HEK293 (cell line): ENCODE measurements at regions not wholly inside any gene's neighbourhood (a gene's known extent, or its start where the extent isn't known, plus 50 kb on each side); places are given as distances from the start of the nearest gene placed in this dataset.

ENCODE experiments used
- CTCF ChIA-PET: fragments of 350-600 bp; formaldehyde crosslinking; extraction: SDS; loops from one replicate; lab custom pipeline; 2021; ENCODE audit warnings: antibody characterized with exemption; lab: Yijun Ruan, JAX
- POLR2A ChIA-PET: fragments of 300-600 bp; formaldehyde crosslinking; extraction: SDS; loops from one replicate; lab custom pipeline; 2020; ENCODE audit warnings: antibody characterized with exemption, inconsistent platforms; lab: Yijun Ruan, JAX
- H3K27ac ChIP-seq: fragments of 200-500 bp; sonication (Bioruptor generic); 2 replicates; pipeline ENCODE4 v1.5.1; 2014; ENCODE audit warnings: low read depth, low read length, control low read depth, inconsistent platforms; ENCODE audit errors: extremely low read depth
- H3K36me3 ChIP-seq, 2 experiments: fragments of 200-500 bp in 1 of 2; sonication (Bioruptor generic) in 1 of 2; 1 replicate in 1 of 2; 2 replicates in 1 of 2; pipeline ENCODE4 v1.5.1; 2014 to 2017; ENCODE audit warnings: inconsistent platforms in 2 of 2, low read length in 2 of 2; ENCODE audit not compliant: control insufficient read depth in 2 of 2, insufficient read depth in 1 of 2
- H3K4me1 ChIP-seq: fragments of 200-500 bp; sonication (Bioruptor generic); 2 replicates; pipeline ENCODE4 v1.5.1; 2014; ENCODE audit warnings: mild to moderate bottlenecking, low read length, inconsistent platforms; ENCODE audit not compliant: control insufficient read depth, insufficient read depth
- H3K4me3 ChIP-seq: 2 replicates; pipeline ENCODE4 v1.5.1; 2011; ENCODE audit warnings: low read depth, mild to moderate bottlenecking, control low read depth, low read length, moderate library complexity
- H3K9me3 ChIP-seq: fragments of 200-500 bp; sonication (Bioruptor generic); 2 replicates; pipeline ENCODE4 v1.5.1; 2014; ENCODE audit warnings: low read depth, low read length, inconsistent platforms; ENCODE audit not compliant: control insufficient read depth, insufficient read depth
- ATF2 ChIP-seq: fragments of 450-650 bp; formaldehyde crosslinking; IDR thresholded peaks from 2 replicates; pipeline ENCODE4 v1.5.1; 2016; ENCODE audit warnings: missing biosample characterization, missing genetic modification characterization, low read depth
- KLF1 ChIP-seq: fragments of 450-650 bp; formaldehyde crosslinking; IDR thresholded peaks from 2 replicates; pipeline ENCODE4 v1.5.1; 2016; ENCODE audit warnings: missing biosample characterization, missing genetic modification characterization
- KLF7 ChIP-seq: fragments of 450-650 bp; formaldehyde crosslinking; IDR thresholded peaks from 2 replicates; pipeline ENCODE4 v1.5.1; 2016; ENCODE audit warnings: missing biosample characterization, missing genetic modification characterization, borderline replicate concordance
- RBAK ChIP-seq: fragments of 450-650 bp; formaldehyde crosslinking; IDR thresholded peaks from 2 replicates; pipeline ENCODE4 v1.5.1; 2016; ENCODE audit warnings: missing biosample characterization, missing genetic modification characterization
- SALL2 ChIP-seq: fragments of 450-650 bp; formaldehyde crosslinking; IDR thresholded peaks from 2 replicates; pipeline ENCODE4 v1.5.0; 2017; ENCODE audit warnings: missing biosample characterization, mild to moderate bottlenecking, missing genetic modification characterization, borderline replicate concordance
- SP3 ChIP-seq: fragments of 450-650 bp; formaldehyde crosslinking; IDR thresholded peaks from 2 replicates; pipeline ENCODE4 v1.5.1; 2016; ENCODE audit warnings: missing biosample characterization, missing genetic modification characterization
- ZBTB17 ChIP-seq: fragments of 450-650 bp; formaldehyde crosslinking; IDR thresholded peaks from 2 replicates; pipeline ENCODE4 v1.5.1; 2016; ENCODE audit warnings: missing biosample characterization, missing genetic modification characterization
- ZFP37 ChIP-seq: fragments of 450-650 bp; formaldehyde crosslinking; IDR thresholded peaks from 2 replicates; pipeline ENCODE4 v1.5.1; 2016; ENCODE audit warnings: missing biosample characterization, missing genetic modification characterization
- ZFP41 ChIP-seq: fragments of 450-650 bp; formaldehyde crosslinking; IDR thresholded peaks from 2 replicates; pipeline ENCODE4 v1.5.1; 2016; ENCODE audit warnings: missing biosample characterization, missing genetic modification characterization, borderline replicate concordance
- ZNF140 ChIP-seq: fragments of 450-650 bp; formaldehyde crosslinking; IDR thresholded peaks from 2 replicates; pipeline ENCODE4 v1.5.1; 2016; ENCODE audit warnings: missing biosample characterization, missing genetic modification characterization
- ZNF184 ChIP-seq: fragments of 450-650 bp; IDR thresholded peaks from 2 replicates; pipeline ENCODE4 v1.5.1; 2018; ENCODE audit warnings: missing biosample characterization, mild to moderate bottlenecking, missing genetic modification characterization
- ZNF239 ChIP-seq: fragments of 450-650 bp; formaldehyde crosslinking; IDR thresholded peaks from 2 replicates; pipeline ENCODE4 v1.5.1; 2016; ENCODE audit warnings: missing biosample characterization, missing genetic modification characterization
- ZNF248 ChIP-seq: fragments of 450-650 bp; formaldehyde crosslinking; IDR thresholded peaks from 2 replicates; pipeline ENCODE4 v1.5.1; 2017; ENCODE audit warnings: missing biosample characterization, missing genetic modification characterization
- ZNF302 ChIP-seq: fragments of 450-650 bp; formaldehyde crosslinking; IDR thresholded peaks from 2 replicates; pipeline ENCODE4 v1.5.1; 2016; ENCODE audit warnings: missing biosample characterization, missing genetic modification characterization, low read depth
- ZNF362 ChIP-seq: fragments of 450-650 bp; formaldehyde crosslinking; IDR thresholded peaks from 2 replicates; pipeline ENCODE4 v1.5.1; 2016; ENCODE audit warnings: missing biosample characterization, missing genetic modification characterization
- ZNF513 ChIP-seq: fragments of 450-650 bp; IDR thresholded peaks from 2 replicates; pipeline ENCODE4 v1.5.1; 2018; ENCODE audit warnings: missing biosample characterization, missing genetic modification characterization
- ZNF544 ChIP-seq: fragments of 450-650 bp; formaldehyde crosslinking; IDR thresholded peaks from 2 replicates; pipeline ENCODE4 v1.5.0; 2017; ENCODE audit warnings: missing biosample characterization, missing genetic modification characterization
- ZNF785 ChIP-seq: fragments of 450-650 bp; formaldehyde crosslinking; IDR thresholded peaks from 2 replicates; pipeline ENCODE4 v1.5.1; 2016; ENCODE audit warnings: missing biosample characterization, missing genetic modification characterization
- ZXDB ChIP-seq: fragments of 450-650 bp; formaldehyde crosslinking; IDR thresholded peaks from 2 replicates; pipeline ENCODE4 v1.5.1; 2016; ENCODE audit warnings: missing biosample characterization, missing genetic modification characterization

- H3K9me3 ChIP-seq = no peaks in the 10 kb centered on the region; the same call in 1 of the 2 replicates
- H3K36me3 ChIP-seq = no peaks in the 10 kb centered on the region
- TF ChIP-seq ZNF544 (tag by site-specific recombination) (no peak), ZFP37 (no peak), ZNF785 (tag by site-specific recombination) (0 out of 2 replicates have a peak, but pooled peaks have one; percentile 12)
- no peak overlapping the region for H3K4me3 ChIP-seq
- ChIA-PET CTCF (interaction anchor here (1.2 kb wide), 1 partner anchor 10 kb away, joined by 3 read pairs; no protein-coding TSS in a partner anchor), POLR2A (no interaction called here)
- no peak overlapping the region for H3K27ac ChIP-seq
- H3K4me1 ChIP-seq = no peaks in the 10 kb centered on the region
Observed at GRCh38 chr19:30880151-30880550, 469.1 kb downstream of the TSHZ3 start.

GRCh38 chr19:30879736-30880135 is 469.5 kb downstream of the TSHZ3 start:
- CTCF ChIA-PET = interaction anchor here (1.2 kb wide), 1 partner anchor 11 kb away, joined by 3 read pairs; no protein-coding TSS in a partner anchor
- Histone ChIP-seq H3K27ac (no peak overlapping the region), H3K4me1 (no peaks in the 10 kb centered on the region), H3K36me3 (no peaks in the 10 kb centered on the region), H3K9me3 (no peaks in the 10 kb centered on the region; the same call in 1 of the 2 replicates), H3K4me3 (no peak overlapping the region)
- no peak for TF ChIP-seq ZNF239 (tag by site-specific recombination)
- no peak for TF ChIP-seq ZXDB (tag by site-specific recombination)
- no peak for TF ChIP-seq SALL2
- no peak for TF ChIP-seq ZBTB17 (tag by site-specific recombination)
- no peak for TF ChIP-seq ZNF513 (tag by site-specific recombination)
- TF ChIP-seq KLF7 = no peak
- TF ChIP-seq ZNF362 (tag by site-specific recombination) = no peak
- TF ChIP-seq RBAK (tag by site-specific recombination) = no peak
- TF ChIP-seq ATF2 (tag by site-specific recombination) = no peak
- TF ChIP-seq ZNF184 (tag by site-specific recombination) = no peak
- no peak for TF ChIP-seq ZNF248 (tag by site-specific recombination)
- TF ChIP-seq ZNF140 (tag by site-specific recombination) = no peak
- TF ChIP-seq ZNF302 (tag by site-specific recombination) = no peak
- no peak for TF ChIP-seq SP3 (tag by site-specific recombination)
- POLR2A ChIA-PET = no interaction called here

- ChIA-PET CTCF (no interaction called here), POLR2A (no interaction called here)
Observed at GRCh38 chr19:30879225-30879624, 470.0 kb downstream of the TSHZ3 start.

More at GRCh38 chr19:30879225-30879624, 470.0 kb downstream of the TSHZ3 start:
- Histone ChIP-seq H3K27ac (no peak overlapping the region), H3K4me1 (no peaks in the 10 kb centered on the region)
- TF ChIP-seq KLF1 (tag by site-specific recombination) (no peak), ZFP41 (tag by site-specific recombination) (no peak)
- TF ChIP-seq, all 188 proteins: peak for 0
- H3K36me3 ChIP-seq = no peaks in the 10 kb centered on the region
- H3K4me3 ChIP-seq = no peak overlapping the region
- no peaks in the 10 kb centered on the region; the same call in 1 of the 2 replicates for H3K9me3 ChIP-seq
